IPS-15b (cell line): ENCODE measurements at regions not wholly inside any gene's neighbourhood (a gene's known extent, or its start where the extent isn't known, plus 50 kb on each side); places are given as distances from the start of the nearest gene placed in this dataset.

Experiments
- H3K27me3 ChIP-seq: one replicate; pipeline ENCODE4 v1.6.1; 2013; ENCODE audit warnings: low read length; ENCODE audit not compliant: control insufficient read depth, insufficient read depth
- H3K36me3 ChIP-seq: one replicate; pipeline ENCODE4 v1.6.1; 2013; ENCODE audit warnings: low read length; ENCODE audit not compliant: control insufficient read depth, insufficient read depth
- H3K4me1 ChIP-seq: one replicate; pipeline ENCODE4 v1.6.1; 2013; ENCODE audit warnings: mild to moderate bottlenecking, low read length; ENCODE audit not compliant: control insufficient read depth, insufficient read depth
- H3K4me3 ChIP-seq: one replicate; pipeline ENCODE4 v1.5.1; 2013; ENCODE audit warnings: low read depth, low read length
- H3K9ac ChIP-seq: one replicate; pipeline ENCODE4 v1.6.1; 2013; ENCODE audit warnings: low read depth, mild to moderate bottlenecking, low read length
- H3K9me3 ChIP-seq: one replicate; pipeline ENCODE4 v1.6.1; 2013; ENCODE audit warnings: mild to moderate bottlenecking, low read length; ENCODE audit not compliant: control insufficient read depth, insufficient read depth

DNA sequence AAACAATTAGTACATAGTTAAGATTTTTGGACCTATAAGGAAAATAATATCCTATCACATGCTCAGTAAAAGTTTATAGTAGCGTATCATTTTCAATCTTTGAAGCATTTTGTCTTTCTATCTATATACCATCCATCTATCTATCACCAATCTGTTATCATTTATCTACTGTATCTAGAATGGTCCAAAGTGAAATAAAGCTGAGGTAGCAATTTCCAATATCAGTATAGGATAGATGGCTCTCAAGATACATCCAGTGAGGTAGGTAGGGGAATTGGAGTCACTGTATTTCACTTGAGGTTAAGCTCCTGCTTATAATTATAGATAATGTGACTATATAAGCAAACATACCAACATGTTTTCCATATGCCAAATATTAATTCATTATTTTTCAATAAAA lies 889.1 kb upstream of the CTNND2 start:
- no peak overlapping the region for H3K9ac ChIP-seq
- H3K36me3 ChIP-seq, result peaks cover 3% of the 10 kb centered on the region
- H3K9me3 ChIP-seq, result no peaks in the 10 kb centered on the region
- H3K27me3 ChIP-seq, result no peaks in the 10 kb centered on the region
- no peaks in the 10 kb centered on the region for H3K4me1 ChIP-seq
- no peak overlapping the region for H3K4me3 ChIP-seq

DNA sequence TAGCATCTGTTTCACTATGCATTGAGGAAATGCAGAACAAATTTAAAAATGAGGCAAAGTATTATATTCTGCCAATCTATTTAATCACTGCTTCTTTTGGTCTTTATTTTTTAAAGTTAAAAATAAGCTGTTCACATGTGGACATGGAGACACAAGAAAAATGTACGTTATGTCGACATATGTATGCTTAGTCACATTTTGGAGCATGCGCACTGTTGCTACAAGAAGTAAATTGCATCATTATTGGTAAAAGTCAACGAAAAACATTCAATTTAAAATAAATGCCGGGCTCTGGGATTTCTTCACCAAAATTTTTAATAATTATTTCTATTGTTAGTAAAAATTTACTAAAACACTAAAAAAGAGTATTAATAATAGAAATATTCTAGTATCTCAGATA lies 876.3 kb upstream of the CTNND2 start:
- H3K36me3 ChIP-seq, result no peaks in the 10 kb centered on the region

DNA sequence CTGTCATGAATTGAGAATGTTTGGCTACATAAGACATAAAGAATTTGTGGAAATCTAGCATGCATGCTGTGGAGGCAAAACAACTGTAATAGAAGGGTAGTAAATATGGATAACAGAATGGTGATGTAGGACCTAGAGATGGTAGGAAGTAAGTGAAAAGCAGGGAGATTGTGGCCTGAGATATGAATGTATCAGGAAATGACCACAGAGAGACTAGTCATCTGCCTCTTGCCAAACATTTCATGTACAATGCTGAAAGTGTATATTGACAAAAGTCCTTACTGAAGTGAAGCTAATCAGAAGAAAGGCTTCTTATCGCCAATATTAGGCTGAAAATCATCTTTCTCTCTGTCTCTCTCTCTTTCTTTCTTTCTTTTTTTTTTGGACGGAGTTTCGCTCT lies 873.1 kb upstream of the CTNND2 start:
- no peaks in the 10 kb centered on the region for H3K36me3 ChIP-seq
- H3K4me3 ChIP-seq, result no peak overlapping the region
- no peaks in the 10 kb centered on the region for H3K9me3 ChIP-seq
- H3K9ac ChIP-seq, result no peak overlapping the region
- no peaks in the 10 kb centered on the region for H3K27me3 ChIP-seq
- no peaks in the 10 kb centered on the region for H3K4me1 ChIP-seq

More for the DNA sequence above, 876.3 kb upstream of the CTNND2 start:
- H3K4me1 ChIP-seq, result no peaks in the 10 kb centered on the region
- no peak overlapping the region for H3K9ac ChIP-seq
- no peaks in the 10 kb centered on the region for H3K27me3 ChIP-seq
- H3K9me3 ChIP-seq, result no peaks in the 10 kb centered on the region
- no peak overlapping the region for H3K4me3 ChIP-seq

DNA sequence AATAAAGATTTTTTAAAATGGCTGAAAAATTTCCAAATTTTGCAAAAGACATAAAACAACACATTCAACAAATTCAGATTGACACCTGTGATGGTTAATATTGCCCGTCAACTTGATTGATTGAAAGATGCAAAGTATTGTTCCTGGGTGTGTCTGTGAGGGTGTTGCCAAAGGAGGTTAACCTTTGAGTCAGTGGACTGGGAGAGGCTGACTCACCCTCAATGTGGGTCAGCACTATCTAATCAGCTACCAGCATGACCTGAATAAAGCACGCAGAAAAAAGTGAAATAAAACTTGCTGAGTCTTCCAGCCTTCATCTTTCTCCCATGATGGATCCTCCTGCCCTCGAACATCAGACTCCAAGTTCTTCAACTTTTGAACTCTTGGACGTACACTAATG lies 868.0 kb upstream of the CTNND2 start:
- H3K9me3 ChIP-seq, result no peaks in the 10 kb centered on the region
- H3K9ac ChIP-seq, result no peak overlapping the region
- H3K27me3 ChIP-seq, result no peaks in the 10 kb centered on the region
- no peak overlapping the region for H3K4me3 ChIP-seq
- no peaks in the 10 kb centered on the region for H3K36me3 ChIP-seq
- no peaks in the 10 kb centered on the region for H3K4me1 ChIP-seq

DNA sequence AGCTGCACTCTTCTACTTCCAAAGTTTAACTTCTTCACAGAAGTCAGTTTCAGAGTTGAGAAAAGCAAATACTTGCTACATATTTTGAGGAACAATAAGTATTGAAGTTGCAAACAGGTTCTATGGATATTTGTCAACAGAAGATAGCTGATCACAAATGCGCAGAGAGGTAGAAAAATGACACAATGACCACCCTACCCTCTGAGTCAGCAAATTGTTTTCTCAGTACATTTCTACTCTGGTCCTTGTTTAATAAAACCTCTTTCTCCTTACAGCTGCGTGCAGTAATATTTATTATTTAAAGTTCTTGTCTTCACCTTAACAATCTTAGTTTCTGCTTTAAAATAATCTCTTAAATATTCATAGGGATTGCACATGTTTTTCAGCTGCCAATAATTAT lies 855.1 kb upstream of the CTNND2 start:
- H3K4me3 ChIP-seq, result no peak overlapping the region
- H3K9me3 ChIP-seq, result no peaks in the 10 kb centered on the region
- H3K4me1 ChIP-seq, result no peaks in the 10 kb centered on the region
- no peaks in the 10 kb centered on the region for H3K36me3 ChIP-seq
- no peak overlapping the region for H3K9ac ChIP-seq
- no peaks in the 10 kb centered on the region for H3K27me3 ChIP-seq

DNA sequence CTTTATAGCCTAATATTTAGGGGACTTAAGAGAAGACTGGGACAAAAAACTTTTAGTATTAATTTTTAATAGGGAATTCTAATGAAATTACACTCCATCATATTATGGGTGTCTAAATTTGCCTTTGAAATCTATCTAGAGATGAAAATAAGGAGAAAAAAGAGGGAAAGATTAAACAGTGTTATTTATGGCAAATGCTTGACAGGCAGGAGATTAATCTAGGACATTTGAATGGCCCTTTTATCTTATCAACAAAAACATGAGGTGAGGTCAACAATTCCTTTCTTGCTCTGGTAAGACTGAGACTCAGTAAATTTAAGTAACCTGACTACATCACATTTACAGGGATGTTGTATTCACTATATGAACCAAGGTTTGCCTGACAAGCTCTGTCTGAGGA lies 852.8 kb upstream of the CTNND2 start:
- no peaks in the 10 kb centered on the region for H3K27me3 ChIP-seq
- H3K4me1 ChIP-seq, result no peaks in the 10 kb centered on the region
- no peak overlapping the region for H3K4me3 ChIP-seq
- no peaks in the 10 kb centered on the region for H3K9me3 ChIP-seq
- H3K36me3 ChIP-seq, result no peaks in the 10 kb centered on the region
- H3K9ac ChIP-seq, result no peak overlapping the region

DNA sequence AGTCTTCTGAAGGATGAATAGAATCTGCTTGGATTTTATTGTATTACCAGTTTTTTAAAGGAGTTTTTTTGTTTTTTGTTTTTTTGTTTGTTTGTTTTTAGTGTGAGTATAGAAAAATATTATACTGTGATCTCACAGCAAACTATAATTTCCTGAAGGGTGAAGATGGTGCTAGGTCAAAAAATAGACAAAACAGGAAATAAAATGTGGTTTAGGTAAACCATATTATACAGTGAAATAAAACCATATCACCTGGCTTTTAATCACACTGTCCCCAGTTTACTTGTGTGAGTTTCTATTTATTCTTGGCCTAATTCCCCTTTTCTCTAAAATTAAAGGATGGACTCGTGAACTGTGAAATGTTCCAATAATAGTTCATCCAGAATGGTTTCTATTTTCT lies 841.3 kb upstream of the CTNND2 start:
- H3K27me3 ChIP-seq, result no peaks in the 10 kb centered on the region
- H3K9me3 ChIP-seq, result no peaks in the 10 kb centered on the region
- H3K36me3 ChIP-seq, result no peaks in the 10 kb centered on the region
- H3K4me3 ChIP-seq, result no peak overlapping the region
- no peaks in the 10 kb centered on the region for H3K4me1 ChIP-seq
- H3K9ac ChIP-seq, result no peak overlapping the region

DNA sequence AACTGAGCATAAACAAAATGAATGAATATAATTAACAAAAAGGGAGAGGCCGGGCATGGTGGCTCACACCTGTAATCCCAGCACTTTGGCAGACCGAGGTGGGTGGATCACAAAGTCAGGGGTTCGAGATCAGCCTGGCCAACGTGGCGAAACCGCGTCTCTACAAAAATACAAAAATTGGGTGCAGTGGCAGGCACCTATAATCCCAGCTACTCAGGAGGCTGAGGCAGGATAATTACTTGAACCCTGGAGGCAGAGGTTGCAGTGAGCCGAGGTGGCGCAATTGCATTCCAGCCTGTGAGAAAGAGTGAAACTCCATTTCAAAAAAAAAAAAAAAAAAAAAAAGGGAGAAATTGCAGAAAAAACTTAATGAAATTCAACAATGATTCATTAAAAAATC lies 839.3 kb upstream of the CTNND2 start:
- Histone ChIP-seq H3K4me3 (no peak overlapping the region), H3K36me3 (no peaks in the 10 kb centered on the region), H3K9me3 (no peaks in the 10 kb centered on the region), H3K4me1 (no peaks in the 10 kb centered on the region), H3K9ac (no peak overlapping the region), H3K27me3 (no peaks in the 10 kb centered on the region)

DNA sequence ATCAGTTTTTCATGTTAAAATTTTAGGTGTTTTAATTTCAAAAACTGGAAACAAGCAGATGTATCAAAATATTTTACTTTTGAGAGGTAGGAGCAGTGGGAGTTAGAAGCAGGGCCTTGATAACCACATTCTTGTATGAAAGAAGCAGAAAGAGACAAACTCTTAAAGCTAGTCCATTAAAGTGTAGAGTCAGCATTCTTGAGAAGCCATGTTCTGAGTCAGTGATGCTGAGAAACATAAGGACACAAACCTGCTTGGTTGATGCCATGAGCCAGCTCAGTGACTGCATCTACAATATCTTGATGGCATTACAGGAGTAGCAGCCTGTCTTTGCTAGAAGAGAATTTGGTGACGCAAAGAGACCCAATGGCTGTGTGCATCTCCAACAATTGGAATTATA lies 826.1 kb upstream of the CTNND2 start:
- H3K4me1 ChIP-seq, result no peaks in the 10 kb centered on the region
- H3K27me3 ChIP-seq, result no peaks in the 10 kb centered on the region
- no peaks in the 10 kb centered on the region for H3K9me3 ChIP-seq
- H3K4me3 ChIP-seq, result no peak overlapping the region
- H3K36me3 ChIP-seq, result no peaks in the 10 kb centered on the region
- H3K9ac ChIP-seq, result no peak overlapping the region

DNA sequence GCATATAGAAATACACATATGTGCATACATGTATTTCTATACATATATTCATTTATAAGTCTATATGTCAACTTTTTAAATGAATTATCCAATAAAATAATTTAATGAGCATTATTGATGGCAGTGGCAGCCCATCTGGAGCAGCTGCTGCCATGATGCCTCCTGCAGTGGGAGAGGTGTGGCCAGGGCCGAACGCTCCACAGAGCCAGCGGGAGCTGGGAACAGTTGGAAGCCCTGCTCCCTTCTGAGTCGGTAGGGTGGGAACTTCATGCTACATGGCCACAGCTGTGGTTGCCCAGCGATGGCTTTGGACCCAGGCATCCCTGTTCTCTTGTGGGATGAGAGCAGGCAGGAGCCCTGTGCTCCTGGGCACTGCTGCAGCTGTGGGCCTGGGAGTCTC lies 812.4 kb upstream of the CTNND2 start:
- Histone ChIP-seq H3K9me3 (no peaks in the 10 kb centered on the region), H3K4me3 (no peak overlapping the region), H3K9ac (no peak overlapping the region), H3K27me3 (no peaks in the 10 kb centered on the region), H3K4me1 (no peaks in the 10 kb centered on the region), H3K36me3 (peaks cover 13% of the 10 kb centered on the region)

DNA sequence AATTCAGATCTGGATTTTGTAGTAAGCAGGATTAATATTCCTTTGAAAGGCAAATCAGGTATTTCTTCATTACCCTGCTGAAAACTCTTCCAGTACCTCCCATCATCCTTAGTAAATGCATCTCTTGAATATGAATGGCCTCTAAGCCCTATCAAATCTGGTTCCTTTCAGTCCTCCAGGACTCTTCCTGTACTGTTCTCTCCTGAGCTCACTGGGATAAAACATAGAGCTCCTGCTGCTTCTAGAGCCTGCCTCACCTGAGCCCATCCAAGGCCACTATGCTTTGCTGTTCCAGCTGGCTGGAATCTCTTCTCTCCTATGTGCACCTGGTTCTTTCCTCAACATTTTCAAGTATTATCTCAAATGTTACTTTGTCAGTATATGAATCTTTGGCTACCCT lies 803.3 kb upstream of the CTNND2 start:
- H3K4me3 ChIP-seq, result no peak overlapping the region
- no peaks in the 10 kb centered on the region for H3K9me3 ChIP-seq
- H3K4me1 ChIP-seq, result peaks cover 11% of the 10 kb centered on the region
- H3K36me3 ChIP-seq, result no peaks in the 10 kb centered on the region
- H3K27me3 ChIP-seq, result no peaks in the 10 kb centered on the region
- H3K9ac ChIP-seq, result no peak overlapping the region

DNA sequence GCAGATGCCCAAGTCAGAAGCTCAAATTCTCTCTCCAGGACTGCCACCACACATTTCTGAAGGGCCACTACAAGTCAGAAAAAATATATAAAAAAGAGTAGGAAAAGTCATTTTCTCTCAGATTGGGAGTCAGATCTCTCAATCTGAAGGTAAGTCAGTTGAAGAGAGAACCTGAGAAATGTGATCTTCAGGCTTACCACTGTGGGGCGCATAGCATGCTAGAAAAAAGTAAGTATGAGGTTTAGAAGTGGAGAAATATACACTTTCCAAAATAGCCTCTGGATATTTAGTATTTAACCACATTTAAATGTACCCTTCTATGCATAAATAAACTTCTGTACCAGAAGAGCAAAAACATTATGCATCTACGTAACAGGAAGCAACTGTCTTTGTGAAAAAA lies 800.7 kb upstream of the CTNND2 start:
- no peaks in the 10 kb centered on the region for H3K36me3 ChIP-seq
- H3K4me3 ChIP-seq, result no peak overlapping the region
- H3K27me3 ChIP-seq, result no peaks in the 10 kb centered on the region
- no peaks in the 10 kb centered on the region for H3K9me3 ChIP-seq
- H3K9ac ChIP-seq, result no peak overlapping the region
- H3K4me1 ChIP-seq, result peaks cover 11% of the 10 kb centered on the region

DNA sequence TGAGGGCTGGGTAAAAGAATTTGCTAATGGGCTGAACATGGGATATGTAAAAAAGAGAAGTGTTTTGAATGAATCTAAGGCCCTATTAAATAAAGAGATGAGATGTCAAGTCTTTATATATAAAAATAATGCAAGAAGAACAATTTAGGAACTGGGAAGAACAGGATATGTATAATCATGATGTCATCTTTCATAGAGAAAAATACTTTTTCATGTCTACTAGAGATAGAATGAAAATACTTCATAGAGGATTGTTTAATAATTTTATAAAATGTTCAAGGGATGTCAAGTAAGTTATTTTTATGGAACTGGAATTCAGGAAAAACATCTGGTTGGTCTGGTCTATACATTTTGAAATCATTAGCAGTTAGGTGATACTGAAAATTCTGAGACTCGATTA lies 799.0 kb upstream of the CTNND2 start:
- H3K4me3 ChIP-seq, result no peak overlapping the region
- no peaks in the 10 kb centered on the region for H3K36me3 ChIP-seq
- H3K27me3 ChIP-seq, result no peaks in the 10 kb centered on the region
- no peaks in the 10 kb centered on the region for H3K9me3 ChIP-seq
- no peak overlapping the region for H3K9ac ChIP-seq
- H3K4me1 ChIP-seq, result peaks cover 11% of the 10 kb centered on the region
